Endodermal cell (in vitro differentiated cells): ENCODE measurements at regions not wholly inside any gene's neighbourhood (a gene's known extent, or its start where the extent isn't known, plus 50 kb on each side); places are given as distances from the start of the nearest gene placed in this dataset.

Experiments used
- DNase-seq: peaks from one replicate; pipeline ENCODE4 v3.0.0-alpha.2; 2017
- H3K27ac ChIP-seq: 2 replicates; pipeline ENCODE4 v1.5.1; 2013; ENCODE audit warnings: mild to moderate bottlenecking, low read depth, low read length, moderate library complexity
- H3K27me3 ChIP-seq: 2 replicates; pipeline ENCODE4 v1.6.1; 2013; ENCODE audit warnings: mild to moderate bottlenecking, low read length, moderate library complexity; ENCODE audit not compliant: insufficient read depth, control insufficient read depth, poor library complexity, severe bottlenecking
- H3K36me3 ChIP-seq: 2 replicates; pipeline ENCODE4 v1.7.0; 2013; ENCODE audit warnings: mild to moderate bottlenecking, low read length, moderate library complexity; ENCODE audit not compliant: control insufficient read depth, insufficient read depth
- H3K4me1 ChIP-seq: one replicate; pipeline ENCODE4 v1.7.0; 2013; ENCODE audit warnings: low read length; ENCODE audit not compliant: control insufficient read depth, insufficient read depth
- H3K4me3 ChIP-seq: 2 replicates; pipeline ENCODE4 v1.5.1; 2013; ENCODE audit warnings: mild to moderate bottlenecking, low read length, moderate library complexity
- H3K9ac ChIP-seq: 2 replicates; pipeline ENCODE4 v1.6.1; 2013; ENCODE audit warnings: mild to moderate bottlenecking, low read length, moderate library complexity; ENCODE audit not compliant: poor library complexity, severe bottlenecking; ENCODE audit errors: extremely low read depth
- H3K9me3 ChIP-seq: 2 replicates; pipeline ENCODE4 v1.6.1; 2013; ENCODE audit warnings: mild to moderate bottlenecking, low read length, moderate library complexity; ENCODE audit not compliant: control insufficient read depth
- H3K27ac Mint-ChIP-seq: 2 replicates; pipeline ENCODE4 v1.8.0; 2020; ENCODE audit warnings: mixed read lengths
- H3K27me3 Mint-ChIP-seq: 2 replicates; pipeline ENCODE4 v1.8.0; 2021; ENCODE audit warnings: mild to moderate bottlenecking, mixed read lengths; ENCODE audit not compliant: insufficient read depth
- H3K36me3 Mint-ChIP-seq: 2 replicates; pipeline ENCODE4 v1.8.0; 2020; ENCODE audit warnings: low read depth, mixed read lengths
- H3K4me1 Mint-ChIP-seq: 2 replicates; pipeline ENCODE4 v1.8.0; 2020; ENCODE audit warnings: mixed read lengths
- H3K4me3 Mint-ChIP-seq: 2 replicates; pipeline ENCODE4 v1.8.0; 2020; ENCODE audit warnings: mild to moderate bottlenecking, moderate library complexity, mixed read lengths
- H3K9me3 Mint-ChIP-seq: 2 replicates; pipeline ENCODE4 v1.8.0; 2020; ENCODE audit warnings: mild to moderate bottlenecking, mixed read lengths
- WGBS, 2 experiments: methylation state at CpG; one replicate each; pipeline versions ENCODE4 v1.1.5 to v1.1.7; 2013; ENCODE audit warnings: missing lambda C conversion rate in 2 of 2, mixed read lengths in 1 of 2; ENCODE audit not compliant: insufficient coverage in 1 of 2, insufficient read length in 1 of 2; 5-methylcytosine and 5-hydroxymethylcytosine counted together
- TF ChIP-seq, protein P1 (sequence below): fragments of 200-600 bp; sonication (generic); conservative IDR thresholded peaks from 2 replicates; pipeline ENCODE4 v1.5.0; 2021; ENCODE audit warnings: antibody characterized with exemption, mild to moderate bottlenecking

GRCh38 chr11:115085461-115086210 lies 407.3 kb downstream of the NXPE2 start:
- Histone ChIP-seq H3K9me3 (no peaks in the 10 kb centered on the region), H3K36me3 (no peaks in the 10 kb centered on the region), H3K27me3 (peaks cover 7% of the 10 kb centered on the region), H3K9ac (no peak overlapping the region), H3K4me1 (no peaks in the 10 kb centered on the region), H3K27ac (no peak overlapping the region), H3K4me3 (no peak overlapping the region)
- TF ChIP-seq, protein P1, sequence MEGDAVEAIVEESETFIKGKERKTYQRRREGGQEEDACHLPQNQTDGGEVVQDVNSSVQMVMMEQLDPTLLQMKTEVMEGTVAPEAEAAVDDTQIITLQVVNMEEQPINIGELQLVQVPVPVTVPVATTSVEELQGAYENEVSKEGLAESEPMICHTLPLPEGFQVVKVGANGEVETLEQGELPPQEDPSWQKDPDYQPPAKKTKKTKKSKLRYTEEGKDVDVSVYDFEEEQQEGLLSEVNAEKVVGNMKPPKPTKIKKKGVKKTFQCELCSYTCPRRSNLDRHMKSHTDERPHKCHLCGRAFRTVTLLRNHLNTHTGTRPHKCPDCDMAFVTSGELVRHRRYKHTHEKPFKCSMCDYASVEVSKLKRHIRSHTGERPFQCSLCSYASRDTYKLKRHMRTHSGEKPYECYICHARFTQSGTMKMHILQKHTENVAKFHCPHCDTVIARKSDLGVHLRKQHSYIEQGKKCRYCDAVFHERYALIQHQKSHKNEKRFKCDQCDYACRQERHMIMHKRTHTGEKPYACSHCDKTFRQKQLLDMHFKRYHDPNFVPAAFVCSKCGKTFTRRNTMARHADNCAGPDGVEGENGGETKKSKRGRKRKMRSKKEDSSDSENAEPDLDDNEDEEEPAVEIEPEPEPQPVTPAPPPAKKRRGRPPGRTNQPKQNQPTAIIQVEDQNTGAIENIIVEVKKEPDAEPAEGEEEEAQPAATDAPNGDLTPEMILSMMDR, result no peak
- DNase-seq, result no peak
- no peaks in the 10 kb centered on the region for H3K36me3 Mint-ChIP-seq
- peaks cover 14% of the 10 kb centered on the region for H3K27me3 Mint-ChIP-seq
- H3K4me1 Mint-ChIP-seq, result peaks cover 8% of the 10 kb centered on the region
- 93 to 100% methylated on average over 1 to 5 of the region's 5 CpGs for WGBS, 2 experiments
- no peaks in the 10 kb centered on the region for H3K9me3 Mint-ChIP-seq
- no peak overlapping the region for H3K27ac Mint-ChIP-seq
- H3K4me3 Mint-ChIP-seq, result no peak overlapping the region

GRCh38 chr11:115087791-115088190 lies 409.5 kb downstream of the NXPE2 start:
- H3K27ac ChIP-seq, result no peak overlapping the region
- H3K36me3 ChIP-seq, result no peaks in the 10 kb centered on the region
- no peaks in the 10 kb centered on the region for H3K9me3 ChIP-seq
- TF ChIP-seq, protein P1, result no peak
- Mint-ChIP-seq H3K36me3 (no peaks in the 10 kb centered on the region), H3K4me3 (no peak overlapping the region), H3K4me1 (peaks cover 8% of the 10 kb centered on the region), H3K27me3 (peaks cover 3% of the 10 kb centered on the region), H3K9me3 (peaks cover 2% of the 10 kb centered on the region), H3K27ac (no peak overlapping the region)
- no peak overlapping the region for H3K9ac ChIP-seq
- peak; percentile 75 for DNase-seq
- no peaks in the 10 kb centered on the region for H3K27me3 ChIP-seq
- H3K4me3 ChIP-seq, result no peak overlapping the region
- 68 to 70% methylated on average over 2 of the region's 2 CpGs for WGBS, 2 experiments
- H3K4me1 ChIP-seq, result no peaks in the 10 kb centered on the region

GRCh38 chr11:115092516-115092915 lies 411.7 kb downstream of the CADM1 start:
- Histone ChIP-seq H3K36me3 (no peaks in the 10 kb centered on the region), H3K4me1 (no peaks in the 10 kb centered on the region), H3K27ac (no peak overlapping the region), H3K4me3 (no peak overlapping the region), H3K9ac (no peak overlapping the region), H3K9me3 (no peaks in the 10 kb centered on the region), H3K27me3 (no peaks in the 10 kb centered on the region)
- TF ChIP-seq, protein P1, result no peak
- Mint-ChIP-seq H3K27ac (no peak overlapping the region), H3K36me3 (no peaks in the 10 kb centered on the region), H3K27me3 (peaks cover 3% of the 10 kb centered on the region), H3K4me1 (no peaks in the 10 kb centered on the region), H3K9me3 (peaks cover 2% of the 10 kb centered on the region), H3K4me3 (no peak overlapping the region)
- 81 to 95% methylated on average over 3 of the region's 3 CpGs for WGBS, 2 experiments
- no peak for DNase-seq
